HEK293T (cell line): ENCODE measurements at regions not wholly inside any gene's neighbourhood (a gene's known extent, or its start where the extent isn't known, plus 50 kb on each side); places are given as distances from the start of the nearest gene placed in this dataset.

ENCODE experiments used
- HDGF ChIP-seq: fragments of 450-650 bp; IDR thresholded peaks from 2 replicates; pipeline ENCODE4 v1.6.1; 2017; ENCODE audit warnings: antibody characterized with exemption, borderline replicate concordance
- SP1 ChIP-seq: fragments of 450-650 bp; IDR thresholded peaks from 2 replicates; pipeline ENCODE4 v1.6.1; 2017

DNA sequence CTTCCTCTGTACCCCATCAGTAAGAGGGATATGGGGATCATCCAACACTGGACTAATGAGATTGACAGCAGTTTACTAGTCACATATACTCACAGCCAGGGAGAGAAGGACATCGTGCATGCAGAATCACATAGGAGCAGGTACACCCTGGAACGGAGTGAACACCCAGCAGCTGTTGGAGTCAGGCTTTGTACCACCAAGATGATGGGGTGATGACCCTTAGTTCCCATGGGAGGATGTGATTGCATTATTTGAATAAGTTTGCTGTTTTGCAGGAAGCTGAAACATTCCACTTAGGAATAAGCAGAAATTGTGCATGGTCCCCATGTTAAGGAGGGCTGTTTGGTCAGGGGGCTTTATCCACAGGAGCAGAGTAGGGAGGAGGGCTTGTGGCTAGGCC lies 482.7 kb upstream of the PDZRN3 start:
- TF ChIP-seq SP1 (no peak), HDGF (no peak)
